ENCODE measurements at regions not wholly inside any gene's neighbourhood (a gene's known extent, or its start where the extent isn't known, plus 50 kb on each side); places are given as distances from the start of the nearest gene placed in this dataset.
"Not testable (repeated sequence)": the region's sequence is repeated elsewhere in the genome, so short reads cannot be mapped to it uniquely, and the experiment has no call there.

- not testable (repeated sequence) for ATAC-seq
Observed at GRCh38 chr7:6903289-6903688, 77.2 kb upstream of the CCZ1B start.

DNA sequence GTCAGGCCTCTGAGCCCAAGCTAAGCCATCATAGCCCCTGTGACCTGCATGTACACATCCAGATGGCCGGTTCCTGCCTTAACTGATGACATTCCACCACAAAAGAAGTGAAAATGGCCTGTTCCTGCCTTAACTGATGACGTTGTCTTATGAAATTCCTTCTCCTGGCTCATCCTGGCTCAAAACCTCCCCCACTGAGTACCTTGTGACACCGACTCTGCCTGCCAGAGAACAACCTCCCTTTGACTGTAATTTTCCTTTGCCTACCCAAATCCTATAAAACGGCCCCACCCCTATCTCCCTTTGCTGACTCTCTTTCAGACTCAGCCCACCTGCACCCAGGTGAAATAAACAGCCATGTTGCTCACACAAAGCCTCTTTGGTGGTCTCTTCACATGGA lies 77.7 kb upstream of the CCZ1B start:
- ATAC-seq = not testable (repeated sequence)

DNA sequence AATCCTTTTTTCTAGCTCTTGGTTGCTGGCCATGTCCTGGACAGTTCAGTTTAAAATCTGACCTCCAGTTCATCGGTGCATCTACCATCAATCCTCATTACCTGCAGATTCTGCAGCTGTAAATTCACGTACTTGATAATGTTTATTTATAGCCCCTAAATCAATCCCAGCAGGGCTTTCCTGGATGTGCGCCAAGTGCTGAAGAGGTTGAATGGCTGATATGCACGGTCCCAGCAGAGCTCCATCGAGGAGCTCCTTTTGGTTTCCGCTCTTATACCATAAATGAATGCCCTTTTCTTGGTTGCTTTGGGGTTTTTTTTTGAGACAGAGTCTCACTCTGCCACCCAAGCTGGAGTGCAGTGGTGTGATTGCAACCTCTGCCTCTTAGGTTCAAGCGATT lies 91.2 kb upstream of the CCZ1B start:
- no peak for ATAC-seq
- TF ChIP-seq ESRRG (CRISPR knock-in tag; IDR thresholded peaks at IDR 0.05) (no peak), ZFP3 (CRISPR knock-in tag; IDR thresholded peaks at IDR 0.05) (no peak), ZFP30 (CRISPR knock-in tag; IDR thresholded peaks at IDR 0.05) (no peak), BACH2 (CRISPR knock-in tag; IDR thresholded peaks at IDR 0.05; ENCODE audit: borderline replicate concordance) (no peak)

DNA sequence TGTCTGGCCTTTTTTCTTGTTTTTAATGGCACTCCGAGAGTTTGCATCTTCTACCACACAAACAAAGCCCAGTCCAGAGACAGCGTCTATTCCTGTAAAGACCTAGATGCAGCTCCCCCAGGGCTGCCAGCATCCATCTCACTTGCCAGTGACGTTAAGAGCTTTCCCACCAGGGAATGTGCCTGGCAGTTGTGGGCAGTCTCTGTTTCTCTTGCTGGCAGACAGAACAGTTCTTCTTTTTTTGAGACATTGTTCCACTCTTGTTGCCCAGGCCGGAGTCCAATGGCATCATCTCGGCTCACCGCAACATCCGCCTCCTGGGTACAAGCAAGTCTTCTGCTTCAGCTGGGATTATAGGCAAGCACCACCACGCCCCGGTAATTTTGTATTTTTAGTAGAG lies 93.1 kb upstream of the CCZ1B start:
- ATAC-seq = not testable (repeated sequence)

- not testable (repeated sequence) for ATAC-seq
Observed at GRCh38 chr7:6924523-6924922, 98.4 kb upstream of the CCZ1B start.

DNA sequence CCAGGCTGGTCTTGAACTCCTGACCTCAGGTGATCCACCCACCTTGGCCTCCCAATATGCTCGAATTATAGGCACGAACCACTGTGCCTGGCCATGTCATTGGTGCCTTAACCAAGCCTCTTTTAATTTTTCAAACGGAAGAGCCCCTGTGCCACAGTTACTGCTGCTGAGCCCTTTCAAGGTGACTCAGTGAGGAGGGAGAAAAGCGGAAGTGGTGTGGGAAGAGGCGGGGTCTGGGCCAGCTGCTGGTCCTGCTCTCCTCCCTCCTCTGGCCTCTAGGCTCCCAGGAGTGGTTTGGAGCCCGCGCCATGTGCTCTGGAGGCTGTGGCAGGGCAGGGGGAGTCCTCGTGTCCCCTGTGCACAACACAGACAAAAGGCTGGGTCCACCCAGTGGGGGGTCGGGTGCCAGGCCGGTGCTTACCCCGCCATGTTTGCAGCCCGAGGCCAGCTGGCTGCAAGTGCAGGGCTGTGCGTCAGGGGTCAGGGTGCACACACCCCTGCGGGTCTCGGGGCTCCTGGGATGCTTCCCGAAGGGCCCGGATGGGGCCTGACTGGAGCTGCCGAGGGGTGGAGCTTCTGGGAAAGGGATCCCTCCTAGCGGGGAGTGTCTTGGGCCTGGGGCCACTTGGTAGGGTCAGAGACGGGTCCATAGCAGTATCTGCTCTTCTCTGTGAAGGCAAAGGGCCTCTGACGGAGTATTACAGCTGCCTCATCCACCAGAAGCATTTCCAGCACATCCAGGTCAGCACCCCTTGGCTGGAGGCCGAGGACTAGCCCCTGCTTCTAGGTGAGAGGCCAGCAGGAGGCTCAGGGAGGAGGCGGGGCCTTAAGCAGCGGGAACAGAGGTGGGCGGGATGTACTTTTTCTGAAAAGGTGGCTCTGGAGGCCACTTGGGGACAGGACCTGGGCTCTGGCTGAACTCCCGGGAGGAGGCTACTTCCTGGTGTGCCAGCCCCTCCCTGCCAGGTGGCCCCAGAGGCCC lies 100.4 kb upstream of the CCZ1B start:
- ATAC-seq = not testable (repeated sequence)

DNA sequence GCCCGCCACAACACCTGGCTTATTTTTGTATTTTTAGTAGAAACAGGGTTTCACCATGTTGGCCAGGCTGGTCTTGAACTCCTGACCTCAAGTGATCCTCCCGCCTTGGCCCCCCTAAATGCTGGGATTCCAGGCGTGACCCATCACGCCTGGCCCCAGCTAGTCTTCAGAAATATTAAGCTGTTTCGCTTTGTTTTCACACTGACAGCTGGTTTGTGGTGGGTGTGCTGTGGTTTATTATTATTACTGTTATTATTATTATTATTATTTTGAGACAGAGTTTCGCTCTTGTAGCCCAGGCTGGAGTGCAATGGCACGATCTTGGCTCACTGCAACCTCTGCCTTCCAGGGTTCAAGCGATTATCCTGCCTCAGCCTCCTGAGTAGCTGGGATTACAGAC lies 101.6 kb upstream of the CCZ1B start:
- ATAC-seq = not testable (repeated sequence)

DNA sequence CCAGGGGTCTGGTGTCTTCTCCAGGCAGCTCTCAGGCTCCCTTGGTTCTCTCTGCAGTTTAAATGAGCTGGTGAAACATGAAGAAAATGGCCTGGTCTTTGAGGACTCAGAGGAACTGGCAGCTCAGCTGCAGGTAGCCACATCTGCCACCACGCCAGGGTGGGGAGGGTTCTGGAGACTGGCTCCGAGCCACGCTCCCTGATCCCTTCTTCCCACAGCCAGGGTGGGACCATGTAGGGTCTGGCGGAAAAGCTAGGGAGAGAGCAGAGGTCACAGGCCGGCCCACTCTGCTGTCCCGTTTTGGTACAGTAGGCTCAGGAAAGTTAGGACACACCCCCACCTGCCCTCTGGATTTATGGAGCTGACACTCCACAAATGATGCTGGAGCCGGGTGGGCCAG lies 103.5 kb upstream of the CCZ1B start:
- not testable (repeated sequence) for ATAC-seq

- not testable (repeated sequence) for ATAC-seq
Observed at GRCh38 chr7:6930081-6930635, 104.1 kb upstream of the CCZ1B start.

GRCh38 chr7:6930787-6931186 lies 104.7 kb upstream of the CCZ1B start:
- not testable (repeated sequence) for ATAC-seq

DNA sequence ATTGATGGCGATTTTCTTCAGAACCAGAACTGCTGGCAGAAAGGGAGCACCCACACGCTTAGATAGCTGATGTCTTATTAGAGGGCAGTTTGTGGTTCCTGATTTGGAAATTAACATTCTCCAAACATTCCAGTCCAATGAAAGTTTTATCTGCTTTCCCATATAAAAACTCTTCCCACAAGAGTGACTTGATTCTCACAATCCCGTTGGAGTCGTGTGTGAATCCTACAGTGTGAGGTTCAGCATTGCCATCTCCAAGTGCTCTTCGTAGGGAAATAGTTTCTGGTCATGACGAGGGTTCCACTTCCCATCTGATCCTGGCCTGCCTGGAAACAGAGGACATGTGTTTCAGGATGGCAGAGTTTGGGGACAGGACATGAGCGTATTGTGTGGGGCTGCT lies 105.4 kb upstream of the CCZ1B start:
- ATAC-seq = not testable (repeated sequence)

DNA sequence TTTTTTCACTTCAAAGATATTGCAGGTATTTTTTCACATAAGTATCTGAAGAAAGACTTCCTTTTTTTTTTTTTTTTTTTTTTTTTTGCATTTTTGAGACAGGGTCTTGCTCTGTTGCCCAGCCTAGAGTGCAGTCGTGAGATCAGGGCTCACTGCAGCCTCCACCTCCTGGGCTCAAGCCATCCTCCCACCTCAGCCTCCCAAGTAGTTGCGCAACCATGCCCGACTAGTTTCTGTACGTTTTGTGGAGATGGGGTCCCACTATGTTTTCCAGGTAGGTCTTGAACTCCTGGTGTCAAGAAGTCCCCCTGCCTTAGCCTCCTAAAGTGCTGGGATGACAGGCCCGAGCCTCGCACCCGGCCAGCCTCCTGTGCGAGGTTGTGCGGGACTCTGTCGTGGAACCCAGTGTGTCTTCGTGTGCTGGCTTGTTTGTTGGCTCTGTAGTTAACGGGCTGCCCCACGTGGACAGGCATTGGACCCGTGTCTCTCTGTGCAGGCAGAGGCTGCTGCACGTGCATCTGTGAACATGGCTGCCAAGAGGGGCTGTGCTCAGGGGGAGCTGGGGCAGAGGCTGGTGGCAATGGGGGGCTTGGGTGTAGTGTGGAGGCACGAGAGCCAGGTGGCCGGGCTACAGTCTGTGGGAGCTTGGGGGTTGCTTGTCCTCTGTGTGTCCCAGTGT lies 108.0 kb upstream of the CCZ1B start:
- not testable (repeated sequence) for ATAC-seq

- no peak for ATAC-seq
- TF ChIP-seq ZNF8 (CRISPR knock-in tag; IDR thresholded peaks at IDR 0.05) = no peak
- TF ChIP-seq CSDC2 (CRISPR knock-in tag; IDR thresholded peaks at IDR 0.05) = no peak
- TF ChIP-seq GLIS3 (CRISPR knock-in tag; IDR thresholded peaks at IDR 0.05) = no peak
- no peak for TF ChIP-seq ZFP30 (CRISPR knock-in tag; IDR thresholded peaks at IDR 0.05)
Observed at GRCh38 chr7:6934981-6935380, 108.9 kb upstream of the CCZ1B start.

- ATAC-seq = not testable (repeated sequence)
Observed at GRCh38 chr7:6936626-6937025, 110.6 kb upstream of the CCZ1B start.

GRCh38 chr7:6937746-6938145 lies 111.7 kb upstream of the CCZ1B start:
- not testable (repeated sequence) for ATAC-seq

DNA sequence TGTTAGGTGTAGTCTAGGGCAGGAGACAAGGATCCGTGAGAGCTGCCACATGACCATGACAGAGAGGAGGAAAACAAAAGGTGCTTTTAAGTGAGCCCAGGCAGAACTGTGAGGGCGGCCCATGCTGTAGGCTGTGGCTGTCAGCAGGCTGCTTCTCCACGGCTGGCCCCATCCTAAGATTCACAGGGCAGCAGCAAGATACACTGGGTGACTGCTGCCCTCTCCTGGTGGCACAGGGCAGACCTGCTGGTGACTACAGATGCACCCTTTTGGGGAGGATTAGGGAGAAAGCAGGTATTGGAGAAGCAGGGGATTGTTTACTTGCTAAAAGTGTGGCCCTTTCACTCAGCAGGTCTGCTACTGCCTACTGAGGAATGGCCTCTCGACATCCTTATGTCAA lies 112.2 kb upstream of the CCZ1B start:
- ATAC-seq = not testable (repeated sequence)

GRCh38 chr7:6939126-6939525 lies 113.1 kb upstream of the CCZ1B start:
- not testable (repeated sequence) for ATAC-seq

- not testable (repeated sequence) for ATAC-seq
Observed at GRCh38 chr7:6939896-6940295, 113.8 kb upstream of the CCZ1B start.

DNA sequence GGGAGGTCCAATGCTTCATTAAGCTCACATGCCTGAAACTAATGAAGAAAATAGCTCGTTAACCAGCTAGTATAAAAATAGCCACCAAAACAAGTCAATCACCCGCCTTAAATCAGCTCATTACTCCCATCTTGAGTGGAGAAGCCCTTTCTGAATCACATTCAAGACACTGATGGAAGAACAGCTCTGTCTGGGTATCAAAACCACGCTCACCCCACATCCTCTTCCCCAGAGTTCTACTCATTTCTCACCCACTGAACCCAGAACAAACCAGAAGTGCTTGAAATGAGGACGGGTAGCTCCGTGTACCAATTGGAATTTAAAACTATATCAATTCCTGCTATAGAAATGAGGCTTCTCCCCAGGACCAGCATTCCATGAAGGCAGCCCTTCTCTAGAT lies 120.8 kb upstream of the CCZ1B start:
- not testable (repeated sequence) for ATAC-seq

DNA sequence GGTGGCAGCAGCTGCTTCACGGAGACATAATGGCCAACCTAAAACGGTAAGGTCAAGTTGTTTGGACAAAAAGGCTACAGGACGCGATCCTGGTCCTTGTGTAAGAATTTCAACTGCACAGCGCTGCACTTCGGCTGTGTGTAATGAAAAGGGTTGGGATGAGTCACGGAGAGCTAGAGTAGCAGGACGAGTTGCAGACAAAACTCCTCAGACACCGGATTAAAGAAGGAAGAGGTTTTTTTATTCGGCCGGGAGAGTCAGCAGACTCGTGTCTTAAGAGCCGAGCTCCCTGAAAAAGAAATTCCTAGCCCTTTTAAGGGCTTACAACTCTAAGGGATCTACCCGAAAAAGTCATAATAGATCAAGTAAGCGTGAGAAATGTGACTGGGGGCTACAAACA lies 124.2 kb upstream of the CCZ1B start:
- ATAC-seq = not testable (repeated sequence)

DNA sequence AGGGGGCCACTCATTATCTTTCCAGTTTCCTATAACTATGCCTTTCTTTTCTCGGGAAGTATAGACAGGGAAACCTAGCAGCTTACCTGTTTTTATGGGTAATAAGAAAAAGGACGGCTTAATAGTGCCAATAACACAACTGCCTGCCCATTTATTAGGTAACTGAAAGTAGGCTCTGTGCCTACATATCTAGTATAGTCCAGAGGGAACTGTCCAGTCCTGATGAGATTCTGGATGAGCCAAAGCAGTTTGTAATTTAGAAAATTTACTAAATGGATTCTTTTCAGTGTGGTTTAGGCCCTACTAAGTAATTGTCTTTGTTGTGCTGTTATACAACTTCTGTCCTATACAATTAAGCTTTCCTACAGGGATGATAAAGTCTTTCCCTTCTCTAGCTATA lies 125.5 kb upstream of the CCZ1B start:
- ATAC-seq = not testable (repeated sequence)
